ENCODE measurements at regions not wholly inside any gene's neighbourhood (a gene's known extent, or its start where the extent isn't known, plus 50 kb on each side); places are given as distances from the start of the nearest gene placed in this dataset.

DNA sequence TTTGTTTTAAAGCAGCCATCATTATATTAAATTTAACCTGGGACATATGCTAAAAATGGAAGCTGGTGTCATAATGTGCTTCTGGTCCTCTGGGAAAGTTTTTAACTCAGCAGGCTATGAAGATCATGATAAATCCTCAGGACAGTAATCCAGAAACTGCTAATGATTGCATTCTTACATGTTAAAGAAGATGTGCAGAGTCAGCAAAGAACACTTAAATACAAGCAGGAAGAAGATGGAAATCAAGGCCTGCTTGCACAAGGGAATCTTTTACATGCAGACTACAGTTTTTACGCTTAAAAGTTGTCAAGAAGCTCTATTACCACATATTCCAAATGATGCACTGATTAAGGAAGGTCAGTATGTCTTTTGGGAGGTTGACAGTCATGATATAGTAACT lies 246.0 kb upstream of the PTPRD start:
- TF ChIP-seq, protein P1, sequence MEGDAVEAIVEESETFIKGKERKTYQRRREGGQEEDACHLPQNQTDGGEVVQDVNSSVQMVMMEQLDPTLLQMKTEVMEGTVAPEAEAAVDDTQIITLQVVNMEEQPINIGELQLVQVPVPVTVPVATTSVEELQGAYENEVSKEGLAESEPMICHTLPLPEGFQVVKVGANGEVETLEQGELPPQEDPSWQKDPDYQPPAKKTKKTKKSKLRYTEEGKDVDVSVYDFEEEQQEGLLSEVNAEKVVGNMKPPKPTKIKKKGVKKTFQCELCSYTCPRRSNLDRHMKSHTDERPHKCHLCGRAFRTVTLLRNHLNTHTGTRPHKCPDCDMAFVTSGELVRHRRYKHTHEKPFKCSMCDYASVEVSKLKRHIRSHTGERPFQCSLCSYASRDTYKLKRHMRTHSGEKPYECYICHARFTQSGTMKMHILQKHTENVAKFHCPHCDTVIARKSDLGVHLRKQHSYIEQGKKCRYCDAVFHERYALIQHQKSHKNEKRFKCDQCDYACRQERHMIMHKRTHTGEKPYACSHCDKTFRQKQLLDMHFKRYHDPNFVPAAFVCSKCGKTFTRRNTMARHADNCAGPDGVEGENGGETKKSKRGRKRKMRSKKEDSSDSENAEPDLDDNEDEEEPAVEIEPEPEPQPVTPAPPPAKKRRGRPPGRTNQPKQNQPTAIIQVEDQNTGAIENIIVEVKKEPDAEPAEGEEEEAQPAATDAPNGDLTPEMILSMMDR (IDR thresholded peaks at IDR 0.05), result no peak
- TF ChIP-seq, protein P2, sequence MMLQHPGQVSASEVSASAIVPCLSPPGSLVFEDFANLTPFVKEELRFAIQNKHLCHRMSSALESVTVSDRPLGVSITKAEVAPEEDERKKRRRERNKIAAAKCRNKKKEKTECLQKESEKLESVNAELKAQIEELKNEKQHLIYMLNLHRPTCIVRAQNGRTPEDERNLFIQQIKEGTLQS (CRISPR knock-in tag; conservative IDR thresholded peaks at IDR 0.05), result no peak
- TF ChIP-seq RORB (CRISPR knock-in tag; IDR thresholded peaks at IDR 0.05), result no peak
